Amniotic epithelial cell (primary cell): ENCODE measurements at regions not wholly inside any gene's neighbourhood (a gene's known extent, or its start where the extent isn't known, plus 50 kb on each side); places are given as distances from the start of the nearest gene placed in this dataset.

Experiments used
- DNase-seq: peaks from one replicate; pipeline ENCODE4 v3.0.0-alpha.2; 2010; ENCODE audit warnings: low read depth

DNA sequence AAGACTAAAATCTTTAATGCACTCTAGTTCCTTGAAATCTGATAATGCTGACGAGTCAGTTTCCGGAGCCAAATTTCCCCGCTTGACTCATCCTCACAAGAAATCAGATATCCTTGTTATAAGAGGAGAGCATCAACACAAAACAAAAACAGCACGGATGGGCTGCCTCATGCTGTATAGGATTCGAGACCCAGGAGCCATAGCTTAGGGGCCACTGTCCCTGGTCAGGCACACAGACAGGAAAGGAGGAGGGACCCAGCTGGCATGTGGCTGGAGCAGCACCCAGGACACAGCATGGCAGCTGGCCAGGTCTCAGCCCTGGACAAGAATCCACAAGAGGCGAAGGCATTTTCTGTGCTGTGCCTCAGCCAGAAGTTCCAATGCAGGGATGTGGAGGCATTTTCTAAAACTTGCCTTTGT, 110.2 kb upstream of the SPATA13 start:
- peak; percentile 57 for DNase-seq

DNA sequence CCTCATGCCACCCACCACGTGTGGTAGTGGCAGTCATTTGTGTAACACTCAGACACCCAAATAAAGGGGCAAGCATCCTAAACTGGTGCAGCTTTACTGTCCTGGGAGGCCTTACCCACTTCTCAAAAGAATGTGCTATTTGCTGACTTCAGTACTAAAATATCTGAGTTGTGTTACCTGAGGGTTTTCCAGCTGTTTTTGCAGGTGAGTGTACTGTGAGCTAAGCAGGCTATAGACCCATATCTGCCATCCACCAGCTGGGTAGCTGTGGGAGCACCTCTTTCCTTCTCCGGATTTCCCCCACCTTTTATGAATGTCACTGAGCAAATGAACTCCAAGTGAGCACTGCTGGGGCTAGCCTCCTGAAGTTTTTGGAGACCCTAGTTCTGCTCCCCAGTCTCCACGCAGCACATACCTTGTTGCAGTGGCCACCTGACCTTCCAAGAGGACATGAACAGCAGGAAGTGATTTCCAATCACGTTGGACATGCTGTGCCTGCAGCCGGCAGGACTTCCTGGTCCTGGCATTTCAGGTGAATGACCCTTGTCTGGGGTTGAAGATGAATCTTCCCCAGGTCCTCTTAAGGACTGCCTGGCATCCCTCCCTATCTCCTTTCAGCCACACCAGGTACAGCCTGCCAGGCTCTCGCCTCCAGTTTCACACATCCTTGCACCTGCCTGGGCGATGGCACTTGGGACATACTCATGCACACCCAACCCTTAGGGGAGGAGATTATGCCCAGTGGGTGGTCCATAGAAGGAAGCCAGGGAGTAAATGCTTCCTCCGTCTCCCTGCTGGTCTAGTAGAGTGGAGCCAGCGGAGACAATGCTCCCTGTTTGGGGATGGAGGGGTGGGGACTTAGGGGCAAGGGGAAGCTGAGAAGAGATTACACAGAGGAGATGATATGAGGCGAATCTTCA, 109.5 kb upstream of the SPATA13 start:
- DNase-seq = no peak

DNA sequence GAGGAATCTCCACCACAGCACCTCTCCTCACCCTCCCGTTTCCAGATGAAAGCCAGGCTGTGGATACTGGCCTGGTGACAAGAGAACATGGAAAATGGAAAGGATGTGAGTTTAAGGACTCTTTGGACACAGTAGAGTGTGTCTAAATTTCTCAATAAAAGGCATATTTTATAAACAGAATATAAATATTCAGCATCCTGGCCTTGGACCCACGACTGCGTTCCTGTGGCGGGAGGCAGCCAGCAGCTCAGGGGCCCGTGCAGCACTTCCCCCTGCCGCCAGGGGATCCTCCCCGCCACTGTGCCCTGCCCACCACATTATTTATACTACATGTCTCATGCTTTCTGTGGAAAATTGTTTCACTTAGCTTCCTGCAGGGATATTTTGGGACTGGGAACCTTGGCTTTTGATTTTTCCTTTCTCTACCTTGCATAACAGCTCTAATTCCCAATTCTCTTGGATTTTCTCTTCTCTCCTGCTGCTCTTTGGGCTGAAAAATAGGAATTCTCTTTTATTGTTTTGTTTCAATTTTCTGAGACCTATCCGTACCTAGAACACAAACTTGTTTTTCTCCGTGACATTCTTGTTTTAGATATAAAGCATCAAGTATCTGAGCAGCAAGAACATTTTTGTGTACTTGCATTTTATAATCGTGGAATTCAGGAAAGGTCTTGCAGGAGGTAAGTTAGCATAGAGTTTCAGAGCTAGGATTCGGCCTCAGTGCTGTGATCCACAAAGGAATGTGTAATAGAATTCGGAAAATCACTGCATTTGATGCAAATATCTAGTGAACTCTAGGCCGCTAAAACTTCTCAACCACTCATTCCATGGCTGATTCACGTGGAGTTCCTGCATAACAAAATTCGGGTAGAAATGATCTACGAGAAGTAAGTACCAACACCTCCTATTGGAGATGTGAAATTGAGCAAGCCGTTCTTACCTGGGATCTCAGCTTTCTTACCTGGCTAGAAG, 107.7 kb upstream of the SPATA13 start:
- peak; percentile 20 for DNase-seq

DNA sequence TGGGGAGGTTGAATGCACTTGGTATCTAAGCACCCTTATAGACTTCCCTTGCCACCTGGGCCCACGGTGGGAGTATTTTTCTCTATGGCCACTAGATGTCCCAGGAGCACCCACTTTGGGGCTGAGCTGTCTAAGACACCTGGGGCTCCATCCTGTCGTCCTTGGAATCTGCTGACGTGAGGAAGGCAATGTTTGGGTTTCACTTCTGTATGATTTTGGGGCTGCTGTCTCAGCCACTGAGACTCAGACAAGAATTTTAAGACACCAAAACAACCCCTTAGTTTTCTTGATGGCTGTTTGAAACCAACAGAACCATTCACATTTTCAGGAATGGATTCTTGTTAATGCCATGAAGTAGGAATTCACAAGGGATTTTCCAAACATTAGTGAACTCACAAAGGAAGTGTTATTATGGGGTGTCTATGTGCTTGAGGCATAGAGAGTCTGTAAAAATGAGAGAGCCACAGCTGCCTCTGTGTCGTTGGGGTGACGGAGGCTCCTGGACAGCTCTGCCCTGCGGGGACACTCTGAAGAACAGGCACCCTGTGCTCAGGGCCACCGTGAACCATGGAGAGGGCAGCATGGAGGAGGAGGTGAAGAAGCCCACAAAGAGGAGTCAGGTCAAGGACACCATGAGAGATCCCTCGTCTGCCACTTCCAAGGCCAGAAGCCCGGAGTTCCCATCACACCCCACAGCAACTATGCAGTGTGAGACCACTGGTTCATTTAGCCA, 106.8 kb upstream of the SPATA13 start:
- peak; percentile 54 for DNase-seq

DNA sequence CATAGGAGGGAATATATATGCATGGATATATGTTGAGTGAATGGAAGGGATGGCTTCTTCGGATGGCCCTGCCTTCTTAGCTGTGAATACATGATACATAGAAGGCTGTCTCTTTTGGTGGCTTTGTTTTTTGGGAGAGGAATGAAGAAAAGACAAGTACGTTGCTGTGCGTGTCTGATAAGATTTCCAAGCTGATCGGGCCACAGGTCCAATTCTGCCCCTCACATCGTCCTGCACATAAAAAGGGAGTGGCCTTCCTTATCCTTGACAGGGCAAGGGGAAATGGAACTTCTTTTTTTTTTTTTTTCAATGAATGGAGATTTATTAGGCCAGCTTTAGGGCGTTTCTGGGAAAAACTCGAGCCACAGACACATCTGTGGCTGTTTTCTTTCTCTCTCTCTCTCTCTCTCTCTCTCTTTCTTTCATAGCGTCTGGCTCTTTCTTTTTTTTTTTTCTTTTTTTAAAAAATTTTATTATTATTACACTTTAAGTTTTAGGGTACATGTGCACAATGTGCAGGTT, 103.8 kb upstream of the SPATA13 start:
- DNase-seq = no peak

DNA sequence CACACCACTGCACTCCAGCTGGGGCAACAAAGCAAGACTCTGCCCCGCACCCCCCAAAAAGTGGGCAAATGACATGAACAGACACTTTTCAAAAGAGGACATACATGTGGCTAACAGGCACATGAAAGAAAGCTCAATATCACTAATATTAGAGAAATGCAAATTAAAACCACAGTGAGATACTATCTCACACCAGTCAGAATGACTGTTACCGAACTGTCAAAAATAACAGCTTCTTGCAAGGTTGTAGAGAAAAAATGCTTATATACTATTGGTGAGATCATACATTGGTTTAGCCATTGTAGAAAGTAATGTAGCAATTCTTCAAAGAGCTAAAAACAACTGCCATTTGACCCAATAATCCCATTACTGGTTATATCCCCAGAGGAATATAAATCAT, 99.5 kb upstream of the SPATA13 start:
- no peak for DNase-seq

DNA sequence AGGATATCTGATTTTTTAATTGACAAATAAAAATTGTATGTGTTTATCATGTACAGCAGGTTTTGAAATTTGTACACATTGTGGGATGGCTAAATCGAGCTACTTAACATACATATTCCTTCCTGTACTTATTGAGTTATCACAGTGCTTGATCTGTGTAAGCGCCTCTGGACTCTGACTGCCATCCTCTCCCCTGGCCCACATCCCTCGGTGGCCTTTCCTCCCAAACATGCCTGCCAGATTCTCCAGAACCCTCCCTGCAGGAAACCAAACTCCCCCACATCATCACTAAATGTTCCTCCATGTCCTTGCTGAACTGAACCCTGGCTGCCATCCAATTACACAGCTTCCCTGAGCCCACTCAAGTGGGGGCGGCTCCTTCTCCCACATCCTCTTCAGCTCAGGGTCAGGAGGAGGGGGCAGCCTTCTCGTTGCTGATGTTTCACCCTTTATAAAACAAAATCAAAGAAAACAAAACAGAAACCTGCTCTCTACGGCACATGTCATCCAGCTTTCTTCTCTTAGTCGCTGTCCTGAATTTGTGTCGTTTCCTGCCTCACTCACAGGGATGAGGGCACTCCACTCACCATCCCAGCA, 97.1 kb upstream of the SPATA13 start:
- peak; percentile 49 for DNase-seq

DNA sequence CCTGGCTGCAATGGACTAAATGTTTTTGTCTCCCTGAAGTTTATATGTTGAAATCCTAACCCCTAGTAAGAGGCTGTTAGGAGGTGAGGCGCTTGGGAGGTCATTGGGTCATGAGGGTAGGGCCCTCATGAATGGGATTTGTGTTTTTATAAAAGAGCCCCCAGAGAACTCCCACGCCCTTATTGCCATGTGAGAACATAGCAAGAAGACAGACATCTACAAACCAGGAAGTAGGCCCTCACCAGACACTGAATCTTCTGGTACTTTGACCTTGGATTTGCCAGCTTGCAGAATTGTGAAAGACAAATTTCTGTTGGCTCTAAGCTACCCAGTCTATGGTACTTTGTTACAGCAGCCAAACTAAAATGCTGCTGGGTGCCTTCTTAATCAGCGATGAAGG, 96.1 kb upstream of the SPATA13 start:
- DNase-seq = no peak

DNA sequence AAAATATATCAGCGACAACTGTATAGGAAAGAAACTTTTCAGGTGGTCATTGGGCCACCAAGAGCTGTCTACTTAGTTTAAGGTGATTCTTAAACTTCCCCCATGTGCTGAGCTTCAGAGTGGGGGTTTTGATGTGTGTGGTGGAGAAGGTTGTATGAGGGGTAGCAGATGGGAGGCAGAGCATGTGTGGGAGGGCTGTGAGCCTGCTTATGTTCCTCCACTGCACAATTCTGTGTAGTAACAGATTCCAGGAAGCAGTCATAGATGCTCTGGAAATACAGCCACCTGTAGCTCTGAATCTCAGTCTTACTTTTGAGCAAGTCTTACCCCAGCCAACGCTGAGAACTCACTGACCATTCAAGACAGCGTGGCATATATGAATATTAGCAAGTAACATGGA, 95.3 kb upstream of the SPATA13 start:
- DNase-seq = no peak

DNA sequence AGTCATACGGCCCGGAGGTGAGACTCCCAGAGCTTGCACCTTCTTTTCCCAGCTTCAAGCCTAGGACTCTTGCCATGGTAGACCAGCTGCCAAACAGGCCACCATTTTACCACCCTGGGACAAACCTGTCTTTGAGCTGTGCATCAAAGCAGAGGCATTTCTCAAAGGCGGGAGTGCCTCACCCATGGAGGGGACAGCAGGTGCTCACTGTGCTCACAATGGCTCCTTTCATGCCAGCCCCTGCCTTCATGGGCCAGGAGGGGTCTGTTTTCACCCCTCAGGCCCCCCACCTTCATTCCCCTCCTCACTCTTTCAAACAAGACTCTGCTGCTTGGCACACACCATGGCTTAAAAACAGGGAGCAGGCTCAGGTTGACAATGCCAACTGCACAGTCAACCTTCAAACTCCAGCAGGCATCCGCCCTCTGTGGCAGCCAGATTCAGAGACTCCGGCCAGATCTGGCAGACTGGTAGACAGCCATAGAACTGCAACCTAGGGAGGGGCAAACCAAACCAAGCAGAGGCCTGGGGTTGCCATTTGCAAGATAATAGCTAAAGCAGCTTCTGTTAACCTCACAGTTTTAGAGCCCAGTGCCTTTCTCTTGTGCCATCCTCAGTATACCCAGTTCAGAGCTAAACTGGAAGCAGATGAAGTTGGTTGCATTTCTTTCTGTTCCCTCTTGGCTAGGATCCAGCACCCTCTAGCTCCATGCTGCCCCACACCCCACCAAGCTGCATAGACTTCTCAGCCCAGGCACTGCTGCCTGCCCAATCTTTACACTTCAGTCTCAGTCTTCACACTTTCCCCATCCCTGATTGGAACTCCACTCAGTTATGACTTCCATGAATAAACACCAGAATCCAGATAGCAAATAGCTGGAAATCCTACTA, 93.9 kb upstream of the SPATA13 start:
- DNase-seq = no peak

DNA sequence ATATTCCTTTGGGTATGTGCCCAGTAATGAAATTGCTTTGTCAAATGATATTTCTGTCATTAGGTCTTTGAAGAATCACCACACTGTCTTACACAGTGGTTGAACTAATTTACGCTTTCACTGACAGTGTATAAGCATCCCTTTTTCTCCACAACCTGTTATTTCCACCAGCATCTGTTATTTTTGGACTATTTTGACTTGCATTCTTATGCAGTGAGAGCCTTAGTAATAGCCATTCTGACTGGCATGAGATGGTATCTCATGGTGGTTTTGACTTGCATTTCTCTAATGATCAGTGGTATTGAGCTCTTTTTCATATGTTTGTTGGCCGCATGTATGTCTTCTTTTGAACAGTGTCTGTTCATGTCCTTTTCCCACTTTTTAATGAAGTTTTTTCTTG, 92.0 kb upstream of the SPATA13 start:
- DNase-seq = no peak

DNA sequence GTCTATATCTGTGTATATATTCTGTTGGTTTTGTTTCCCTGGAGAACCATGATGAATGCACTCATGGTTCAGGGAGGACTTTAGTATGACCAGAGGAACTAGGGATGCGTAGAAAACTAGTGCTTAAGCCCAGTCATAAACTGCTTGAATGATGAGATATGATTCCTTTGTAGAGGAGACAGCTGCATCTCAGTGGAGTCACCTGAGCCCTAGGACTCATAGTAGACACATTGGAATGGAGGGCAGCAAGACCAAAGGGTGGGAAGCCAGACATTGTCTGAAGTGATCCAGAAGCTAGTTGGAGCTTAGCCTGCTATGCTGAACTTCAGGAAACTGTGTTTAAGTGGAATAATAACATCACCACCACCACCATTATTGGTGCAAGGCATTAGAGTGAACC, 89.5 kb upstream of the SPATA13 start:
- no peak for DNase-seq

DNA sequence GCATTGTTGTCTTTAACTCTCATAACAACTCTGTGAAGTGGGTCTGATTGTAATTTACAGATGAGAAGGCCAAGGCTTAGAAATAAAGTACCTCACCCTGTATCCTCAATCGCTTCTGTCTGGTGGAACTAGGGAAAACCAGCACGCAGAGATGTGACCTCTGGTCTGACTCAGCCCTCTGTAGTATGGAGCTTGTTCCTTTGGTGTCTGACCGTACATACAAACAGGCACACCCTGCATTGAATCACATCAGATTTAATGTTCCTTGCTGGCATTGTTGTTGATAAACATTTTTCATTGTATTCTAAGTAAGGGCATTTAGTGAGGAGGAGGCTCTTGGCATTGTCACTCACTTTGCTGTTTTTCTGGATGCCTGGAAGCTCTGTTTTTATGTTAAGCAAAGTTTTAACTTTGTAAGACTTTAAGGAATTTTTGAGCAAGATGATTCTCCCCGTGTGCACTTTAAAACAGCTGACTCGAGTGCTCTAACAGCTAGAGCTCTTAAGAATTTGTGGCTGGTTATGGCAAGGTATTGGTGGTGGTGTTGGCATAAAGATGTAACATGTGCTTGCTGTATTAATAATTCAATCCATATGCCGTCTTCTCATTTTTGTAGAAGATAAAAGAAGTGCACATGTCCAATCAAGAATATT, 89.0 kb upstream of the SPATA13 start:
- DNase-seq = peak; percentile 60

DNA sequence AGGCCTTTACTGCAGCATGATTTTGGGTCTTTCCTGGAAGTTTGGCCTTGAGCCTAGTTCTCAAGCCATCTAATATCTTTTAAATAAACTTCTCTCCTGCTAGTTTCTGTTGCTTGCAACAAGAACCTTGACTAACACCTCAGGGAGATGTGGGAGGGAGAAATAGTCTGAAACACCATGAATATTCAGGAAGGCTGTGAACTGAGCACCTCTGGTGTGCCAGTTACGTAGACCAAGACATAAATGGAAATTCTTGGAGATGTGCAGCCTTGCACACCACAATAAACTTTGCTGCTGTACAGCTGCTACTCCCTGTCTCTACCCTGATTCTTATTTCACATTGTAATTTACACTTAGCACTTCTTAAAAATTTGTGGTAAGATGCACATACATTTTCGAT, 86.9 kb upstream of the SPATA13 start:
- DNase-seq = no peak

DNA sequence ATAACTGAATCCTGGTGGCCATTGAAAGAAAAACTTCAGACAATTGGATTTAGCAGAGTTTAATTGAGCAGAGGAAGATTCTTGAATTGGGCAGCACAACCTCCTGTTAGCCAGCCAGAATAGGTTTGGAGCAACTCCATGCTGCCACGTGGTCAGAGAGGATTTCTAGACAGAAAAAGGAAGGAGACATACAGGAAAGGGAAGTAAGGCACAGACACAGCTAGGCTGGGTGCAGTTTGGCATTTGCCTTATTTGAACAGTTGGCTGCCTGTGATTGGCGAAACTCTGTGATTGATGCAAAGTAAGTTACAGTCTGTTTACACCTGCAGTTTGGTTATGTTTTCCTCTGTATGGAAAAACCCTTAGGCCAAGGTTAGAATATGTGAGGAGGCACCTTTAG, 85.8 kb upstream of the SPATA13 start:
- no peak for DNase-seq

DNA sequence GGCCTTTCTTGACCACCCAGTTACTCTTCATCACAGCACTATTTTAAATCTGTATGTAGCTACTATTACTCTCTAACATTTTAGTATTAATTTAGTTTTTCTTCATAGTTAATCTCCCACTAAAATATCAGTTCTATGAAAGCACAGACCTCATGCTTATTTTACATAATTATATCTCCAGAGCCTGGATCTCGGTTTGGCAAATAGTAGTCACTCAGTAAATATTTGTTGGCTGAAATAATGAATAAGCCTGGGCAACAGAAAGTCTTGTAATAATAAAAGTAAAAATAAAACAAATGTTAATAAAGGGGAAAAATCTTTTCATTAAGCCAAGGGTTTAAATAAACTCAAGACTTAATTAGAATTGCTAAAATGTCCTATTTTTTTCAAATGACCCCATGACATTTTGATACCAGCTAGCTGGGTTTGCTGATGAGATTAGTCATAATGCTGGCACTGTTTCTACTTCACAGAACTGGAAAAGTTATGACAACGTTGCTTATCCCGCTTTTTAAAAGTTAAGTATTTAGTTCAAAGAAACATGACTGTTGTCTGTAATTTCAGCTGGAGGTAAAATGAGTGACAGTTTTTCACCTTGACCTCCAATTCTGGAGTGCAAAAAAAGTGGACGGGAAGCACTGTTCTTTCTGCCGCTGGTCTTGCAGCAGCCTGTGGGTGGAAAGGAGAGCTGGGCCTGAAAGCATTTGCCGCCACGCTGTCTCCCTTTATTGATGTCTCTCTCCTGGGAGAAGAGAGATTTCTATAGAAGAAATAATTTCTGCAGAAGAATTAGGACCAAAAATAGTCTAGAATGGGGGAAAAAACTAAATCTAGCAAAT, 85.2 kb upstream of the SPATA13 start:
- DNase-seq = peak; percentile 11

DNA sequence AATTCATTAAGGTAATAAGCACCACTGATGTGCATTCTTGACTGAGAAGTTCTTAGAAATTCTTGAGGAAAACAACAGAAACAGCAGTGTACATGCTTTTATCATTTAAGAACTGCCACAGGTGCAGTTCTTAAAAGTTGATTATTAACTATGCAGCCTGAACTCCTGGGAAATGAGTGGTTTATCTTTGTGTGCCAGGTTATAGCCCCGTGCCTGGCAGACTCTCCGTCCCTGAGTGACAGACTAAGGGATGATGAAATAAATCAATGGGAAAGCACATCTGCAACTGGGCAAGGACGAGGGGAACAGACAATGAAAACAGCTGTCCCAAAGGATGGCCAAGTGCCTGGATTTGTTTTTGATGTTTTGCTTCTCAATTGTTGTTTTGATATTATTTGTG, 84.4 kb upstream of the SPATA13 start:
- no peak for DNase-seq

DNA sequence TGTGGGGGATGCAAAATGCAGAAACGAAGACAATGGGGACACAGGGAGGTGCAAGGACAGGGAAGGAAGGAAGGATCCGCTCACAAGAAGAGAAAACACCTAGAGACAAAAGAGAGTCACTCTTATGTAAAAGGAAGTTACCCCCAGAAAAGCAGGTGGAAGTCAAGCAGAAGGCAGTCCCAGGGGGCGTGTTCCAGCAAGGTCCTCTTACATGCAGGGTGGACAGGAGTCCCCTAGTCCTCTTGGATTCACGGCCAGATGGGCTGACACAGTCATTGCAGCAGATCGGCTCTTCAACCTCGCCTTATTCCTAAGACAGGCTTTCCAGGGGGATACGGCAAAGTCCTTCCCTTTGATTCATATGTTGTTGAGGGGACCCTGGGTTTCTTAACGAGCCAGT, 83.9 kb upstream of the SPATA13 start:
- no peak for DNase-seq

DNA sequence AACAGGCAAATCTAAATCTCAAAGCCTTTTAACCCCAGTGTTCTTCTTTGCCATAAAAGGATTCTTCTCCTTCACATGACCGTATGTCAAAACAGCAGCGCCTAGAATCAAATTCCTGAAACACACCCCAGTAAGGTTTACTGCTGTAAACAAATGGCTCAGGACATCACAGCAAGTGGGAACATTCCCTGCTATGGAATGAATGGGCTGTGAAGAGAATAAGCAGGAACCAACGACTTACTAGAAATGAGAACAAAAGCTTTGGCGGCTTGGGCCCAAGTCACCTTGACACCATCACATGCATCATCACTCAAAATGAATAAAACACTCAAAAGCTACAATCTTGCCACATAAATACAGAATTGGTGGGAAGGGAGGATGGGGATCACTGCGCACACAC, 80.4 kb upstream of the SPATA13 start:
- no peak for DNase-seq
